ENCODE measurements at regions not wholly inside any gene's neighbourhood (a gene's known extent, or its start where the extent isn't known, plus 50 kb on each side); places are given as distances from the start of the nearest gene placed in this dataset.

- Histone ChIP-seq H3K9ac (ENCODE audit: insufficient read length, low read depth) (no peak overlapping the region), H3K27me3 (ENCODE audit: insufficient read depth, insufficient read length) (no peaks in the 10 kb centered on the region), H3K36me3 (ENCODE audit: insufficient read depth, insufficient read length, low read length) (no peaks in the 10 kb centered on the region), H3K9me3 (ENCODE audit: insufficient read depth, low read length) (no peaks in the 10 kb centered on the region), H3K4me1 (ENCODE audit: insufficient read depth, insufficient read length) (no peaks in the 10 kb centered on the region), H3K4me3 (ENCODE audit: insufficient read length, low read depth) (no peak overlapping the region)
- TF ChIP-seq SUZ12 (IDR thresholded peaks at IDR 0.05; ENCODE audit: extremely low read depth, insufficient read depth, insufficient read length), result no peak
- no peak for TF ChIP-seq ZNF274 (IDR thresholded peaks at IDR 0.05; ENCODE audit: low read depth, low read length)
- TF ChIP-seq YY1 (IDR thresholded peaks at IDR 0.05; ENCODE audit: insufficient read depth, insufficient read length), result no peak
- DNase-seq (ENCODE audit: low read depth, low spot score), result no peak
Observed at GRCh38 chr9:75451045-75451444, 362.7 kb downstream of the OSTF1 start.

- H3K9me3 ChIP-seq (ENCODE audit: insufficient read depth, low read length), result no peaks in the 10 kb centered on the region
- no peaks in the 10 kb centered on the region for H3K27me3 ChIP-seq (ENCODE audit: insufficient read depth, insufficient read length)
- no peaks in the 10 kb centered on the region for H3K36me3 ChIP-seq (ENCODE audit: insufficient read depth, insufficient read length, low read length)
- no peak overlapping the region for H3K9ac ChIP-seq (ENCODE audit: insufficient read length, low read depth)
- DNase-seq (ENCODE audit: low read depth, low spot score), result no peak
- no peaks in the 10 kb centered on the region for H3K4me1 ChIP-seq (ENCODE audit: insufficient read depth, insufficient read length)
- no peak for TF ChIP-seq YY1 (IDR thresholded peaks at IDR 0.05; ENCODE audit: insufficient read depth, insufficient read length)
- TF ChIP-seq SUZ12 (IDR thresholded peaks at IDR 0.05; ENCODE audit: extremely low read depth, insufficient read depth, insufficient read length), result no peak
- no peak for TF ChIP-seq ZNF274 (IDR thresholded peaks at IDR 0.05; ENCODE audit: low read depth, low read length)
- no peak overlapping the region for H3K4me3 ChIP-seq (ENCODE audit: insufficient read length, low read depth)
Observed at GRCh38 chr9:75451505-75451904, 363.2 kb downstream of the OSTF1 start.

- DNase-seq (ENCODE audit: low read depth, low spot score), result no peak
- H3K4me3 ChIP-seq (ENCODE audit: insufficient read length, low read depth), result no peak overlapping the region
- H3K36me3 ChIP-seq (ENCODE audit: insufficient read depth, insufficient read length, low read length), result no peaks in the 10 kb centered on the region
- no peaks in the 10 kb centered on the region for H3K4me1 ChIP-seq (ENCODE audit: insufficient read depth, insufficient read length)
- no peaks in the 10 kb centered on the region for H3K27me3 ChIP-seq (ENCODE audit: insufficient read depth, insufficient read length)
- no peaks in the 10 kb centered on the region for H3K9me3 ChIP-seq (ENCODE audit: insufficient read depth, low read length)
- no peak for TF ChIP-seq YY1 (IDR thresholded peaks at IDR 0.05; ENCODE audit: insufficient read depth, insufficient read length)
- TF ChIP-seq ZNF274 (IDR thresholded peaks at IDR 0.05; ENCODE audit: low read depth, low read length), result no peak
- TF ChIP-seq SUZ12 (IDR thresholded peaks at IDR 0.05; ENCODE audit: extremely low read depth, insufficient read depth, insufficient read length), result no peak
- H3K9ac ChIP-seq (ENCODE audit: insufficient read length, low read depth), result no peak overlapping the region
Observed at GRCh38 chr9:75452512-75452911, 364.2 kb downstream of the OSTF1 start.

GRCh38 chr9:75454043-75454442, 365.7 kb downstream of the OSTF1 start:
- TF ChIP-seq YY1 (IDR thresholded peaks at IDR 0.05; ENCODE audit: insufficient read depth, insufficient read length), result no peak
- TF ChIP-seq ZNF274 (IDR thresholded peaks at IDR 0.05; ENCODE audit: low read depth, low read length), result no peak
- TF ChIP-seq SUZ12 (IDR thresholded peaks at IDR 0.05; ENCODE audit: extremely low read depth, insufficient read depth, insufficient read length), result no peak
- H3K4me3 ChIP-seq (ENCODE audit: insufficient read length, low read depth), result no peak overlapping the region
- H3K36me3 ChIP-seq (ENCODE audit: insufficient read depth, insufficient read length, low read length), result no peaks in the 10 kb centered on the region
- no peaks in the 10 kb centered on the region for H3K9me3 ChIP-seq (ENCODE audit: insufficient read depth, low read length)
- H3K4me1 ChIP-seq (ENCODE audit: insufficient read depth, insufficient read length), result no peaks in the 10 kb centered on the region
- H3K27me3 ChIP-seq (ENCODE audit: insufficient read depth, insufficient read length), result no peaks in the 10 kb centered on the region
- DNase-seq (ENCODE audit: low read depth, low spot score), result no peak
- H3K9ac ChIP-seq (ENCODE audit: insufficient read length, low read depth), result no peak overlapping the region

- no peaks in the 10 kb centered on the region for H3K36me3 ChIP-seq (ENCODE audit: insufficient read depth, insufficient read length, low read length)
Observed at GRCh38 chr9:75454891-75455290, 366.6 kb downstream of the OSTF1 start.

GRCh38 chr9:75455444-75455921, 367.2 kb downstream of the OSTF1 start:
- H3K36me3 ChIP-seq (ENCODE audit: insufficient read depth, insufficient read length, low read length), result no peaks in the 10 kb centered on the region
- H3K4me1 ChIP-seq (ENCODE audit: insufficient read depth, insufficient read length), result no peaks in the 10 kb centered on the region
- no peak overlapping the region for H3K9ac ChIP-seq (ENCODE audit: insufficient read length, low read depth)
- H3K27me3 ChIP-seq (ENCODE audit: insufficient read depth, insufficient read length), result no peaks in the 10 kb centered on the region
- H3K4me3 ChIP-seq (ENCODE audit: insufficient read length, low read depth), result no peak overlapping the region
- DNase-seq (ENCODE audit: low read depth, low spot score), result no peak
- H3K9me3 ChIP-seq (ENCODE audit: insufficient read depth, low read length), result no peaks in the 10 kb centered on the region
- TF ChIP-seq YY1 (IDR thresholded peaks at IDR 0.05; ENCODE audit: insufficient read depth, insufficient read length) (no peak), SUZ12 (IDR thresholded peaks at IDR 0.05; ENCODE audit: extremely low read depth, insufficient read depth, insufficient read length) (no peak), ZNF274 (IDR thresholded peaks at IDR 0.05; ENCODE audit: low read depth, low read length) (no peak)

More at GRCh38 chr9:75454891-75455290, 366.6 kb downstream of the OSTF1 start:
- Histone ChIP-seq H3K9ac (ENCODE audit: insufficient read length, low read depth) (no peak overlapping the region), H3K27me3 (ENCODE audit: insufficient read depth, insufficient read length) (no peaks in the 10 kb centered on the region), H3K9me3 (ENCODE audit: insufficient read depth, low read length) (no peaks in the 10 kb centered on the region), H3K4me1 (ENCODE audit: insufficient read depth, insufficient read length) (no peaks in the 10 kb centered on the region), H3K4me3 (ENCODE audit: insufficient read length, low read depth) (no peak overlapping the region)
- no peak for TF ChIP-seq ZNF274 (IDR thresholded peaks at IDR 0.05; ENCODE audit: low read depth, low read length)
- TF ChIP-seq SUZ12 (IDR thresholded peaks at IDR 0.05; ENCODE audit: extremely low read depth, insufficient read depth, insufficient read length), result no peak
- no peak for TF ChIP-seq YY1 (IDR thresholded peaks at IDR 0.05; ENCODE audit: insufficient read depth, insufficient read length)
- DNase-seq (ENCODE audit: low read depth, low spot score), result no peak

GRCh38 chr9:75456698-75457097, 368.4 kb downstream of the OSTF1 start:
- Histone ChIP-seq H3K4me1 (ENCODE audit: insufficient read depth, insufficient read length) (no peaks in the 10 kb centered on the region), H3K36me3 (ENCODE audit: insufficient read depth, insufficient read length, low read length) (no peaks in the 10 kb centered on the region), H3K9ac (ENCODE audit: insufficient read length, low read depth) (no peak overlapping the region), H3K9me3 (ENCODE audit: insufficient read depth, low read length) (no peaks in the 10 kb centered on the region), H3K27me3 (ENCODE audit: insufficient read depth, insufficient read length) (no peaks in the 10 kb centered on the region), H3K4me3 (ENCODE audit: insufficient read length, low read depth) (no peak overlapping the region)
- DNase-seq (ENCODE audit: low read depth, low spot score), result no peak
- TF ChIP-seq ZNF274 (IDR thresholded peaks at IDR 0.05; ENCODE audit: low read depth, low read length) (no peak), SUZ12 (IDR thresholded peaks at IDR 0.05; ENCODE audit: extremely low read depth, insufficient read depth, insufficient read length) (no peak), YY1 (IDR thresholded peaks at IDR 0.05; ENCODE audit: insufficient read depth, insufficient read length) (no peak)

Data from NT2/D1 (cell line).